IPS-18a (cell line): ENCODE measurements at regions not wholly inside any gene's neighbourhood (a gene's known extent, or its start where the extent isn't known, plus 50 kb on each side); places are given as distances from the start of the nearest gene placed in this dataset.

ENCODE experiments used
- H3K27ac ChIP-seq: one replicate; pipeline ENCODE4 v1.5.1; 2013; ENCODE audit warnings: low read length
- H3K27me3 ChIP-seq: one replicate; pipeline ENCODE4 v1.6.1; 2013; ENCODE audit warnings: mild to moderate bottlenecking, low read length; ENCODE audit not compliant: control insufficient read depth, insufficient read depth
- H3K36me3 ChIP-seq: one replicate; pipeline ENCODE4 v1.6.1; 2013; ENCODE audit warnings: low read depth, low read length; ENCODE audit not compliant: control insufficient read depth
- H3K4me1 ChIP-seq: one replicate; pipeline ENCODE4 v1.6.1; 2013; ENCODE audit warnings: low read depth, low read length; ENCODE audit not compliant: control insufficient read depth
- H3K4me3 ChIP-seq: one replicate; pipeline ENCODE4 v1.5.1; 2013; ENCODE audit warnings: low read length
- H3K9ac ChIP-seq: one replicate; pipeline ENCODE4 v1.6.1; 2013; ENCODE audit warnings: mild to moderate bottlenecking, low read length, moderate library complexity
- H3K9me3 ChIP-seq: one replicate; pipeline ENCODE4 v1.6.1; 2013; ENCODE audit warnings: low read depth, low read length; ENCODE audit not compliant: control insufficient read depth

GRCh38 chr12:92597997-92598396 is 104.8 kb upstream of the PLEKHG7 start:
- Histone ChIP-seq H3K36me3 (no peaks in the 10 kb centered on the region), H3K4me3 (no peak overlapping the region), H3K9ac (no peak overlapping the region), H3K9me3 (peaks cover 7% of the 10 kb centered on the region), H3K27me3 (no peaks in the 10 kb centered on the region), H3K27ac (no peak overlapping the region), H3K4me1 (no peaks in the 10 kb centered on the region)

- H3K27ac ChIP-seq = no peak overlapping the region
These were observed 105.7 kb upstream of the PLEKHG7 start for GRCh38 chr12:92597118-92597517.

GRCh38 chr12:92596383-92596782 is 106.4 kb upstream of the PLEKHG7 start:
- H3K9me3 ChIP-seq = peaks cover 7% of the 10 kb centered on the region
- no peaks in the 10 kb centered on the region for H3K27me3 ChIP-seq
- no peak overlapping the region for H3K4me3 ChIP-seq
- H3K36me3 ChIP-seq = no peaks in the 10 kb centered on the region
- H3K4me1 ChIP-seq = no peaks in the 10 kb centered on the region
- H3K27ac ChIP-seq = no peak overlapping the region
- H3K9ac ChIP-seq = no peak overlapping the region

More at GRCh38 chr12:92597118-92597517, 105.7 kb upstream of the PLEKHG7 start:
- no peak overlapping the region for H3K4me3 ChIP-seq
- H3K4me1 ChIP-seq = no peaks in the 10 kb centered on the region
- no peaks in the 10 kb centered on the region for H3K27me3 ChIP-seq
- peaks cover 7% of the 10 kb centered on the region for H3K9me3 ChIP-seq
- H3K36me3 ChIP-seq = no peaks in the 10 kb centered on the region
- no peak overlapping the region for H3K9ac ChIP-seq

- H3K27ac ChIP-seq = no peak overlapping the region
- H3K9ac ChIP-seq = no peak overlapping the region
- H3K27me3 ChIP-seq = no peaks in the 10 kb centered on the region
- H3K9me3 ChIP-seq = peaks cover 7% of the 10 kb centered on the region
- no peaks in the 10 kb centered on the region for H3K4me1 ChIP-seq
- H3K36me3 ChIP-seq = no peaks in the 10 kb centered on the region
- no peak overlapping the region for H3K4me3 ChIP-seq
These were observed 107.1 kb upstream of the PLEKHG7 start for GRCh38 chr12:92595663-92596062.

GRCh38 chr12:92593734-92594402 is 108.9 kb upstream of the PLEKHG7 start:
- no peaks in the 10 kb centered on the region for H3K9me3 ChIP-seq
- H3K4me1 ChIP-seq = no peaks in the 10 kb centered on the region
- H3K4me3 ChIP-seq = no peak overlapping the region
- no peaks in the 10 kb centered on the region for H3K27me3 ChIP-seq
- H3K9ac ChIP-seq = no peak overlapping the region
- H3K27ac ChIP-seq = no peak overlapping the region
- no peaks in the 10 kb centered on the region for H3K36me3 ChIP-seq

- H3K36me3 ChIP-seq = no peaks in the 10 kb centered on the region
- H3K27ac ChIP-seq = no peak overlapping the region
- H3K4me1 ChIP-seq = peaks cover 3% of the 10 kb centered on the region
- H3K9me3 ChIP-seq = no peaks in the 10 kb centered on the region
- H3K4me3 ChIP-seq = no peak overlapping the region
- no peaks in the 10 kb centered on the region for H3K27me3 ChIP-seq
- no peak overlapping the region for H3K9ac ChIP-seq
These were observed 117.6 kb upstream of the PLEKHG7 start for GRCh38 chr12:92585115-92585727.

- Histone ChIP-seq H3K4me3 (no peak overlapping the region), H3K9me3 (no peaks in the 10 kb centered on the region), H3K27ac (no peak overlapping the region), H3K9ac (no peak overlapping the region), H3K36me3 (no peaks in the 10 kb centered on the region), H3K4me1 (peaks cover 3% of the 10 kb centered on the region), H3K27me3 (no peaks in the 10 kb centered on the region)
These were observed 118.9 kb upstream of the PLEKHG7 start for GRCh38 chr12:92583910-92584309.

GRCh38 chr12:92582893-92583292 is 119.9 kb upstream of the PLEKHG7 start:
- Histone ChIP-seq H3K27me3 (no peaks in the 10 kb centered on the region), H3K4me3 (no peak overlapping the region), H3K9me3 (no peaks in the 10 kb centered on the region), H3K9ac (no peak overlapping the region), H3K27ac (no peak overlapping the region), H3K36me3 (no peaks in the 10 kb centered on the region), H3K4me1 (peaks cover 3% of the 10 kb centered on the region)

- Histone ChIP-seq H3K27ac (no peak overlapping the region), H3K36me3 (no peaks in the 10 kb centered on the region), H3K9me3 (no peaks in the 10 kb centered on the region), H3K27me3 (no peaks in the 10 kb centered on the region), H3K4me1 (peaks cover 3% of the 10 kb centered on the region), H3K4me3 (no peak overlapping the region), H3K9ac (no peak overlapping the region)
These were observed 120.3 kb upstream of the PLEKHG7 start for GRCh38 chr12:92582475-92582874.

GRCh38 chr12:92581604-92582003 is 121.2 kb upstream of the PLEKHG7 start:
- no peak overlapping the region for H3K4me3 ChIP-seq
- H3K36me3 ChIP-seq = no peaks in the 10 kb centered on the region
- H3K9ac ChIP-seq = no peak overlapping the region
- peaks cover 3% of the 10 kb centered on the region for H3K4me1 ChIP-seq
- H3K27me3 ChIP-seq = no peaks in the 10 kb centered on the region
- H3K9me3 ChIP-seq = no peaks in the 10 kb centered on the region
- H3K27ac ChIP-seq = no peak overlapping the region

GRCh38 chr12:92574911-92575570 is 127.7 kb upstream of the PLEKHG7 start:
- no peaks in the 10 kb centered on the region for H3K36me3 ChIP-seq
- no peak overlapping the region for H3K9ac ChIP-seq
- H3K27ac ChIP-seq = no peak overlapping the region
- peaks cover 3% of the 10 kb centered on the region for H3K4me1 ChIP-seq
- no peak overlapping the region for H3K4me3 ChIP-seq
- no peaks in the 10 kb centered on the region for H3K9me3 ChIP-seq
- H3K27me3 ChIP-seq = no peaks in the 10 kb centered on the region
